Ovary (tissue), 3 donors: ENCODE measurements at regions not wholly inside any gene's neighbourhood (a gene's known extent, or its start where the extent isn't known, plus 50 kb on each side); places are given as distances from the start of the nearest gene placed in this dataset.

Experiments
- POLR2A ChIP-seq: fragments of 450-650 bp; IDR thresholded peaks from one replicate; pipeline ENCODE4 v1.6.1; 2017; ENCODE audit warnings: antibody characterized with exemption, mild to moderate bottlenecking, moderate library complexity
- TF ChIP-seq, protein P1 (sequence below), 3 donors: fragments of 450-650 bp in 2 of 3; fragments of 200-600 bp in 1 of 3; IDR thresholded peaks; one replicate each; pipeline versions ENCODE4 v1.5.1 to v1.8.0; 2016 to 2022; ENCODE audit warnings: antibody characterized with exemption in 3 of 3, mild to moderate bottlenecking in 1 of 3
- donor health status: DM: no; HTN: no; CAD: no.

DNA sequence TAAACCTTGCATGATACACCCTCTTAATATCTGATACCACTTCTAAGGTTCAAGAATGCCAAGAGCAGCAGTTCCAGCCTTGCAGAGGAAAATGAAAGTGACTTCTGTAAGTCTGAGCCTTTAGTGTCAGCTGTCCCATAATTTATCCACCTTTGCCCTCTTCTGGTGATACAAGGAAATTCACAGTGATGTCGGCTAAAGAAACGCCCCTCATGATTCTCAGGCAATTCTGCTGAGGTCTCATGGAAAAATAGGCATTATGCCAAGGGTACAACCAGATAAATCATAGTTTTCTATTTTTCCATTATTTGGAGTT lies 172.2 kb upstream of the CXCL13 start:
- TF ChIP-seq, protein P1, sequence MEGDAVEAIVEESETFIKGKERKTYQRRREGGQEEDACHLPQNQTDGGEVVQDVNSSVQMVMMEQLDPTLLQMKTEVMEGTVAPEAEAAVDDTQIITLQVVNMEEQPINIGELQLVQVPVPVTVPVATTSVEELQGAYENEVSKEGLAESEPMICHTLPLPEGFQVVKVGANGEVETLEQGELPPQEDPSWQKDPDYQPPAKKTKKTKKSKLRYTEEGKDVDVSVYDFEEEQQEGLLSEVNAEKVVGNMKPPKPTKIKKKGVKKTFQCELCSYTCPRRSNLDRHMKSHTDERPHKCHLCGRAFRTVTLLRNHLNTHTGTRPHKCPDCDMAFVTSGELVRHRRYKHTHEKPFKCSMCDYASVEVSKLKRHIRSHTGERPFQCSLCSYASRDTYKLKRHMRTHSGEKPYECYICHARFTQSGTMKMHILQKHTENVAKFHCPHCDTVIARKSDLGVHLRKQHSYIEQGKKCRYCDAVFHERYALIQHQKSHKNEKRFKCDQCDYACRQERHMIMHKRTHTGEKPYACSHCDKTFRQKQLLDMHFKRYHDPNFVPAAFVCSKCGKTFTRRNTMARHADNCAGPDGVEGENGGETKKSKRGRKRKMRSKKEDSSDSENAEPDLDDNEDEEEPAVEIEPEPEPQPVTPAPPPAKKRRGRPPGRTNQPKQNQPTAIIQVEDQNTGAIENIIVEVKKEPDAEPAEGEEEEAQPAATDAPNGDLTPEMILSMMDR (IDR thresholded peaks at IDR 0.05) = peak in 1 of 3 donors; percentile 11
- no peak for TF ChIP-seq POLR2A
